ENCODE measurements at regions not wholly inside any gene's neighbourhood (a gene's known extent, or its start where the extent isn't known, plus 50 kb on each side); places are given as distances from the start of the nearest gene placed in this dataset.

- no peak for DNase-seq
- 93 to 94% methylated on average over 10 of the region's 10 CpGs for WGBS, 2 donors
- no peak overlapping the region for H3K27ac ChIP-seq
- no peaks in the 10 kb centered on the region for H3K9me3 ChIP-seq
- no peaks in the 10 kb centered on the region for H3K27me3 ChIP-seq
- intact Hi-C loops (cut with DNase I; ENCODE audit: low total_unique reads): no loop called here
- no peaks in the 10 kb centered on the region for H3K36me3 ChIP-seq (ENCODE audit: low read depth, missing control alignments)
- TF ChIP-seq CTCF (IDR thresholded peaks at IDR 0.05) (no peak), POLR2A (IDR thresholded peaks at IDR 0.05) (no peak)
- H3K4me1 ChIP-seq: no peaks in the 10 kb centered on the region
- H3K4me3 ChIP-seq: no peak overlapping the region
Observed at GRCh38 chr2:20120569-20121416, 69.4 kb upstream of the LAPTM4A start.

DNA sequence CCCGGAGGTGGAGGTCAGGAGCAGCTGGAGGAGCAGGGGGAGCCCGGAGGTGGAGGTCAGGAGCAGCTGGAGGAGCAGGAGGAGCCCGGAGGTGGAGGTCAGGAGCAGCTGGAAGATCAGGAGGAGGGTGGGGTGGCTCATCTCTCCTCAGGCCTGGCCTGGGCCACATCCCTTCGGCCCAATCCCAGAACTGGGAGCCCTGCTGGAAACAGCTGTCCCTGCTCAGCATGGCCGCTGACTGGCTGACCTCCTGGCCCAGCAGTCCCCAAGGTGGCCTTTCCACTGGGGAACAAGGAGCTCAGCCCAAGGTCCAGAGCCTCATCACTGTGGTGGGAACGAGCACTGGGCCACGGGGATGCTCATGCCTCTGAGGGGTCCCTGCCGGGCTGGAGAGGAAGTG lies 66.6 kb upstream of the LAPTM4A start:
- whole genome bisulfite sequencing, 2 donors: 70 to 78% methylated on average over 8 of the region's 8 CpGs
- Histone ChIP-seq H3K27ac (no peak overlapping the region), H3K36me3 (ENCODE audit: low read depth, missing control alignments) (no peaks in the 10 kb centered on the region), H3K27me3 (no peaks in the 10 kb centered on the region), H3K4me1 (no peaks in the 10 kb centered on the region), H3K9me3 (no peaks in the 10 kb centered on the region), H3K4me3 (no peak overlapping the region)
- no peak for DNase-seq
- intact Hi-C loops (cut with DNase I; ENCODE audit: low total_unique reads): no loop called here
- TF ChIP-seq CTCF (IDR thresholded peaks at IDR 0.05) (no peak), POLR2A (IDR thresholded peaks at IDR 0.05) (no peak)

GRCh38 chr2:20115902-20116301 lies 64.5 kb upstream of the LAPTM4A start:
- DNase-seq: no peak

GRCh38 chr2:20115374-20115773 lies 63.9 kb upstream of the LAPTM4A start:
- Histone ChIP-seq H3K4me1 (no peaks in the 10 kb centered on the region), H3K9me3 (no peaks in the 10 kb centered on the region), H3K36me3 (ENCODE audit: low read depth, missing control alignments) (no peaks in the 10 kb centered on the region), H3K4me3 (no peak overlapping the region), H3K27me3 (no peaks in the 10 kb centered on the region), H3K27ac (no peak overlapping the region)
- intact Hi-C loops (cut with DNase I; ENCODE audit: low total_unique reads): no loop called here
- DNase-seq: no peak
- TF ChIP-seq CTCF (IDR thresholded peaks at IDR 0.05): no peak
- TF ChIP-seq POLR2A (IDR thresholded peaks at IDR 0.05): no peak
- WGBS, 2 donors: 88 to 90% methylated on average over 2 of the region's 2 CpGs

More at GRCh38 chr2:20115902-20116301, 64.5 kb upstream of the LAPTM4A start:
- Histone ChIP-seq H3K4me1 (no peaks in the 10 kb centered on the region), H3K27ac (no peak overlapping the region), H3K27me3 (no peaks in the 10 kb centered on the region), H3K9me3 (no peaks in the 10 kb centered on the region), H3K4me3 (no peak overlapping the region), H3K36me3 (ENCODE audit: low read depth, missing control alignments) (no peaks in the 10 kb centered on the region)
- intact Hi-C loops (cut with DNase I; ENCODE audit: low total_unique reads): no loop called here
- TF ChIP-seq CTCF (IDR thresholded peaks at IDR 0.05) (no peak), POLR2A (IDR thresholded peaks at IDR 0.05) (no peak)
- WGBS, 2 donors: 87 to 90% methylated on average over 4 of the region's 4 CpGs

All from testis (tissue), 2 donors.